Adrenal gland (tissue), 5 donors: ENCODE measurements at regions not wholly inside any gene's neighbourhood (a gene's known extent, or its start where the extent isn't known, plus 50 kb on each side); places are given as distances from the start of the nearest gene placed in this dataset.

ENCODE experiments used
- POLR2A ChIP-seq, 2 donors: fragments of 450-650 bp; IDR thresholded peaks; one replicate each; pipeline ENCODE4 v1.6.1; 2017; ENCODE audit warnings: antibody characterized with exemption in 2 of 2, mild to moderate bottlenecking in 2 of 2, moderate library complexity in 1 of 2
- TF ChIP-seq, protein P1 (sequence below), 6 experiments: fragments of 450-650 bp in 4 of 6; fragments of 200-600 bp in 2 of 6; sonication (generic) in 1 of 6; IDR thresholded peaks; 1 replicate in 5 of 6; 2 replicates in 1 of 6; pipeline versions ENCODE4 v1.5.1 to v1.8.0; 2016 to 2021; ENCODE audit warnings: antibody characterized with exemption in 6 of 6, mild to moderate bottlenecking in 2 of 6, moderate library complexity in 1 of 6
- donor health status: DM: no; HTN: no; CAD: no.

DNA sequence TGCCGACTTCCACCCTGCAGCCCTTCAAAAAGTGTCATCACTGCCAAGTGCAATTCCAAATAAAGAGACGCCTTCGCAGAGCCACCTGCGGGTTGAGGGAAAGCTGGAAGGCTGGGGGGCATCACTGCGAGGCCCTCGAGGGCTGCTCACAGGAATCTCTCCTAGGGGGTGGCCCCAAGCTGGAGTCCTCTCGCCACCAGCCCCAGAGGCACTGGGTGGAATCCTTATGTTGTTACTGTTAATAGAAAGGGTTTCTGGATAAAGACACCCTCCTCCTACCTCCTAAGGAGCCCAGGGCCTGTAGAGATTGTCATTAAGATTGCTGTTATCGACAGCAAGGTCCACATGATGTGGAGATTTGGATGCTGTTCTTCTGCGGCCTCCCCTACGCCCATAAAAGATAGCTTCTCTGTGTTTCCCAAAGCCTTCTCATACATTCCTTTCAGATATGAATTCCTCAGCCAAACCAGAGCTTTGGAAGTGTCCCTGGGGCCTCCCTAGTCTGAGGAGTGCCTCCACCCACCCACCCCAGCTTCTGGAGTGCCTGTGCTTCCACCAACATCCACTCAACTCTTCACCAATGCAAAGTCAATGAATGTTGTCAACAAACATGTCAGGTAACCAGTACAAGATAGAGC is 512.7 kb downstream of the SHQ1 start:
- TF ChIP-seq, protein P1, sequence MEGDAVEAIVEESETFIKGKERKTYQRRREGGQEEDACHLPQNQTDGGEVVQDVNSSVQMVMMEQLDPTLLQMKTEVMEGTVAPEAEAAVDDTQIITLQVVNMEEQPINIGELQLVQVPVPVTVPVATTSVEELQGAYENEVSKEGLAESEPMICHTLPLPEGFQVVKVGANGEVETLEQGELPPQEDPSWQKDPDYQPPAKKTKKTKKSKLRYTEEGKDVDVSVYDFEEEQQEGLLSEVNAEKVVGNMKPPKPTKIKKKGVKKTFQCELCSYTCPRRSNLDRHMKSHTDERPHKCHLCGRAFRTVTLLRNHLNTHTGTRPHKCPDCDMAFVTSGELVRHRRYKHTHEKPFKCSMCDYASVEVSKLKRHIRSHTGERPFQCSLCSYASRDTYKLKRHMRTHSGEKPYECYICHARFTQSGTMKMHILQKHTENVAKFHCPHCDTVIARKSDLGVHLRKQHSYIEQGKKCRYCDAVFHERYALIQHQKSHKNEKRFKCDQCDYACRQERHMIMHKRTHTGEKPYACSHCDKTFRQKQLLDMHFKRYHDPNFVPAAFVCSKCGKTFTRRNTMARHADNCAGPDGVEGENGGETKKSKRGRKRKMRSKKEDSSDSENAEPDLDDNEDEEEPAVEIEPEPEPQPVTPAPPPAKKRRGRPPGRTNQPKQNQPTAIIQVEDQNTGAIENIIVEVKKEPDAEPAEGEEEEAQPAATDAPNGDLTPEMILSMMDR (IDR thresholded peaks at IDR 0.05): no peak
- no peak for TF ChIP-seq POLR2A (IDR thresholded peaks at IDR 0.05)
